BJ (cell line): ENCODE measurements at regions not wholly inside any gene's neighbourhood (a gene's known extent, or its start where the extent isn't known, plus 50 kb on each side); places are given as distances from the start of the nearest gene placed in this dataset.

Source experiments
- CTCF ChIA-PET: fragments of 350-600 bp; formaldehyde crosslinking; extraction: SDS; loops from one replicate; lab custom pipeline; 2021; ENCODE audit warnings: antibody characterized with exemption, inconsistent platforms; lab: Yijun Ruan, JAX
- POLR2A ChIA-PET: fragments of 300-600 bp; sonication (Branson Sonifier 250); formaldehyde crosslinking; extraction: SDS; loops from one replicate; lab custom pipeline; 2021; ENCODE audit warnings: antibody characterized with exemption; lab: Charles Lee
- DNase-seq: peaks from one replicate; pipeline ENCODE4 v3.0.0-alpha.2; 2011; ENCODE audit warnings: low read depth
- H3K27me3 ChIP-seq: 2 replicates; pipeline ENCODE4 v1.6.0; 2011; ENCODE audit warnings: low read length; ENCODE audit not compliant: control insufficient read depth, insufficient read depth
- H3K36me3 ChIP-seq: 2 replicates; pipeline ENCODE4 v1.5.1; 2011; ENCODE audit warnings: low read length; ENCODE audit not compliant: control insufficient read depth, insufficient read depth
- H3K4me3 ChIP-seq: 2 replicates; pipeline ENCODE4 v1.5.1; 2011; ENCODE audit warnings: low read depth, mild to moderate bottlenecking, control low read depth, low read length
- CTCF ChIP-seq: IDR thresholded peaks from 2 replicates; pipeline ENCODE4 v1.5.1; 2011; ENCODE audit warnings: low read depth, mild to moderate bottlenecking, control low read depth, inconsistent platforms, low read length, moderate library complexity; ENCODE audit not compliant: insufficient read depth

GRCh38 chr9:120182011-120182410 lies 398.0 kb downstream of the CDK5RAP2 start:
- Histone ChIP-seq H3K27me3 (no peaks in the 10 kb centered on the region), H3K4me3 (no peak overlapping the region), H3K36me3 (no peaks in the 10 kb centered on the region)
- ChIA-PET POLR2A (interaction anchor here (0.6 kb wide), 1 partner anchor 443 kb away, joined by 4 read pairs; no protein-coding TSS in a partner anchor), CTCF (no interaction called here)
- TF ChIP-seq CTCF, result no peak
- no peak for DNase-seq

- ChIA-PET CTCF (interaction anchor here (1.5 kb wide), 1 partner anchor 19 kb away, joined by 4 read pairs; no protein-coding TSS in a partner anchor), POLR2A (no interaction called here)
- DNase-seq, result no peak
- no peaks in the 10 kb centered on the region for H3K36me3 ChIP-seq
- H3K27me3 ChIP-seq, result no peaks in the 10 kb centered on the region
- TF ChIP-seq CTCF, result no peak
- no peak overlapping the region for H3K4me3 ChIP-seq
Measured at GRCh38 chr9:120177121-120177520, 402.8 kb downstream of the CDK5RAP2 start.

GRCh38 chr9:120175031-120175430 lies 404.9 kb downstream of the CDK5RAP2 start:
- TF ChIP-seq CTCF, result no peak
- H3K27me3 ChIP-seq, result no peaks in the 10 kb centered on the region
- CTCF ChIA-PET, result no interaction called here
- POLR2A ChIA-PET, result no interaction called here
- no peaks in the 10 kb centered on the region for H3K36me3 ChIP-seq
- H3K4me3 ChIP-seq, result no peak overlapping the region
- no peak for DNase-seq

GRCh38 chr9:120161776-120162175 lies 418.2 kb downstream of the CDK5RAP2 start:
- CTCF ChIA-PET, result no interaction called here

GRCh38 chr9:120158221-120158620 lies 421.7 kb downstream of the CDK5RAP2 start:
- Histone ChIP-seq H3K27me3 (no peaks in the 10 kb centered on the region), H3K4me3 (no peak overlapping the region), H3K36me3 (no peaks in the 10 kb centered on the region)
- CTCF ChIA-PET, result no interaction called here
- POLR2A ChIA-PET, result no interaction called here
- no peak for DNase-seq
- no peak for TF ChIP-seq CTCF

More at GRCh38 chr9:120161776-120162175, 418.2 kb downstream of the CDK5RAP2 start:
- H3K36me3 ChIP-seq, result no peaks in the 10 kb centered on the region
- POLR2A ChIA-PET, result no interaction called here
- no peak overlapping the region for H3K4me3 ChIP-seq
- DNase-seq, result no peak
- TF ChIP-seq CTCF, result no peak
- H3K27me3 ChIP-seq, result no peaks in the 10 kb centered on the region
